Neural crest cell (in vitro differentiated cells): ENCODE measurements at regions not wholly inside any gene's neighbourhood (a gene's known extent, or its start where the extent isn't known, plus 50 kb on each side); places are given as distances from the start of the nearest gene placed in this dataset.

Source experiments
- DNase-seq: peaks from one replicate; pipeline ENCODE4 v3.0.0; 2021; ENCODE audit warnings: low read depth, mixed read lengths, low spot score
- H3K27ac Mint-ChIP-seq: one replicate; pipeline ENCODE4 v1.8.0; 2021; ENCODE audit warnings: mild to moderate bottlenecking, mixed read lengths; ENCODE audit not compliant: unreplicated experiment
- H3K27me3 Mint-ChIP-seq: 2 replicates; pipeline ENCODE4 v1.8.0; 2021; ENCODE audit warnings: low read depth, mild to moderate bottlenecking, mixed read lengths
- H3K36me3 Mint-ChIP-seq: 2 replicates; pipeline ENCODE4 v1.8.0; 2021; ENCODE audit warnings: low read depth, mild to moderate bottlenecking, mixed read lengths
- H3K4me1 Mint-ChIP-seq: 2 replicates; pipeline ENCODE4 v1.8.0; 2021; ENCODE audit warnings: mixed read lengths
- H3K4me3 Mint-ChIP-seq: one replicate; pipeline ENCODE4 v1.8.0; 2021; ENCODE audit warnings: mild to moderate bottlenecking, mixed read lengths
- H3K9me3 Mint-ChIP-seq: 2 replicates; pipeline ENCODE4 v1.8.0; 2021; ENCODE audit warnings: mixed read lengths
- TF ChIP-seq, protein P1 (sequence below): fragments of 200-600 bp; sonication (generic); conservative IDR thresholded peaks from 2 replicates; pipeline ENCODE4 v1.5.0; 2021; ENCODE audit warnings: antibody characterized with exemption, mild to moderate bottlenecking

DNA sequence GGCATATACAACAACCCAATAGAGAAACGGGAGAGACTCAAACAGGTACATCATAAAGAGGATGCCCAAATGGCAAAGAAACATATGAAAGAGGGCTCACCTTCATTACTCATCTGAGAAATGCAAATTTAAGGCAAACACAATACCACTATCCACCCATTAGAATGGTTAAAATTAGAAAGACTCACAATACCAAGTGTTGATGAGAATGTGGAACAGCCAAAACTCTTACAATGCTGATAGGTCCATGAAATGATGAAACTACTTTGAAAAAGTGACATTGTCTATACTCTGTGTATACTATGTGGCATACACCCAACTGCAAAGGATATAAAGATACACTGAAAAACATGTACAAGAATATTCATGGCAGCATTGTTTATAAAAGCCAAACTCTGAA lies 96.2 kb upstream of the TSHZ3 start:
- no peak overlapping the region for H3K4me3 Mint-ChIP-seq
- peaks cover 9% of the 10 kb centered on the region for H3K9me3 Mint-ChIP-seq
- no peaks in the 10 kb centered on the region for H3K36me3 Mint-ChIP-seq
- TF ChIP-seq, protein P1, sequence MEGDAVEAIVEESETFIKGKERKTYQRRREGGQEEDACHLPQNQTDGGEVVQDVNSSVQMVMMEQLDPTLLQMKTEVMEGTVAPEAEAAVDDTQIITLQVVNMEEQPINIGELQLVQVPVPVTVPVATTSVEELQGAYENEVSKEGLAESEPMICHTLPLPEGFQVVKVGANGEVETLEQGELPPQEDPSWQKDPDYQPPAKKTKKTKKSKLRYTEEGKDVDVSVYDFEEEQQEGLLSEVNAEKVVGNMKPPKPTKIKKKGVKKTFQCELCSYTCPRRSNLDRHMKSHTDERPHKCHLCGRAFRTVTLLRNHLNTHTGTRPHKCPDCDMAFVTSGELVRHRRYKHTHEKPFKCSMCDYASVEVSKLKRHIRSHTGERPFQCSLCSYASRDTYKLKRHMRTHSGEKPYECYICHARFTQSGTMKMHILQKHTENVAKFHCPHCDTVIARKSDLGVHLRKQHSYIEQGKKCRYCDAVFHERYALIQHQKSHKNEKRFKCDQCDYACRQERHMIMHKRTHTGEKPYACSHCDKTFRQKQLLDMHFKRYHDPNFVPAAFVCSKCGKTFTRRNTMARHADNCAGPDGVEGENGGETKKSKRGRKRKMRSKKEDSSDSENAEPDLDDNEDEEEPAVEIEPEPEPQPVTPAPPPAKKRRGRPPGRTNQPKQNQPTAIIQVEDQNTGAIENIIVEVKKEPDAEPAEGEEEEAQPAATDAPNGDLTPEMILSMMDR: no peak
- no peaks in the 10 kb centered on the region for H3K4me1 Mint-ChIP-seq
- H3K27me3 Mint-ChIP-seq: peaks cover 14% of the 10 kb centered on the region
- no peak overlapping the region for H3K27ac Mint-ChIP-seq
- no peak for DNase-seq

DNA sequence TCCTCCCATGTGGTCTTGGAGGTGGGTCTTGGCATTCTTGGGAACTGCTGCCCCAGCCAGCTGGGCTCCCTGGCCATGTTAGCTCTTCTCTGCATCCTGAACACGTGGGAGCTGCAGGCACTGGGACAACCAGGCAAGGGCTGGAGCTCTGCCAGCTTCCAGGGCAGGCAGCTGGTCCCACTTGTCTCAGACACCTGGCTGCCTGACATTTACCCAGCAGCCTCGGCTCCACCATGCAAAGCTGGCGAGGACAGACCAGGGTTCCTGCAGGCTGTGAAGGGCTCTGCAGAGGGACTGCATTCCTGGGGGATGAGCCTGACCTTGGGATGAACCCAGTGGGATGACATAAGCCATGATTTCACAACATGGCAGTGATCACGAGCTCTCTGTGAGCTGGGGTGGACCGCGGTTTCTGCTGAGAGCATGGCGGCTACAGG lies 99.0 kb upstream of the TSHZ3 start:
- Mint-ChIP-seq H3K27me3 (peaks cover 12% of the 10 kb centered on the region), H3K9me3 (peaks cover 9% of the 10 kb centered on the region), H3K4me1 (no peaks in the 10 kb centered on the region), H3K27ac (no peak overlapping the region), H3K36me3 (no peaks in the 10 kb centered on the region), H3K4me3 (no peak overlapping the region)
- no peak for DNase-seq
- TF ChIP-seq, protein P1: no peak

DNA sequence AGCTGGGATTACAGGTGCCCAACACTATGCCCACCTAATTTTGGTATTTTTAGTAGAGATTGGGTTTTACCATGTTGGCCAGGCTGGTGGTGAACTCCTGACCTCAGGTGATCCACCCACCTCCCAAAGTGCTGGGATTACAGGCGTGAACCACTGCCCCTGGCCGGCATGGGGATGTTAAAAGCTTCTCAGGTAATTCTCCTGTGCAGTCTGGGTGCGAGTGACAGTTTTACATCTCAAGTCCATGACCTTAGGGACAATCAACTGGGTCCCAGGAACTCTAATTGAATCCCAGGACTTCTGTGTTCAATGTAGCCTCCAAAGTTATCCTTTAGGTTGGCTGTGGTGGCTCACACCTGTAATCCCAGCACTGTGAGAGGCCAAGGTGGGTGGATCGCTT lies 100.1 kb upstream of the TSHZ3 start:
- no peaks in the 10 kb centered on the region for H3K4me1 Mint-ChIP-seq

DNA sequence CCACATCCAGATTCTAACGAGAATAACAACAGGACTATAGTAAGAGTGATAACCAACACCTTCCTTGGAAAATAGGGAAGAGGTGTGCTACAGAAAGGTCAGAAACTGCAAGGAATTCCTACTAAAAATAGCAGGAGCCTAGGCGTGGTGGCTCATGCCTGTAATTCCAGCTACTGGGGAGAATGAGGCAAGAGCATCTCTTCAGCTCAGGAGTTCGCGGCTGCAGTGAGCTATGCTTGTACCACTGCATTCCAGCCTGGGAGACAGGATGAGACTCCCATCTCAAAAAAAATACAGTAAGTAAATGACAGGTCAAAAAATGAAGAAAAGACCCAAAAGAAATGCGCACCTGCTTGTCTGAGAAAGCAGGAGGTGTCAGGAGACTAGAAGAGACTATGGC lies 101.5 kb upstream of the TSHZ3 start:
- Mint-ChIP-seq H3K4me1 (no peaks in the 10 kb centered on the region), H3K9me3 (no peaks in the 10 kb centered on the region), H3K27ac (no peak overlapping the region), H3K4me3 (no peak overlapping the region), H3K27me3 (peaks cover 6% of the 10 kb centered on the region), H3K36me3 (no peaks in the 10 kb centered on the region)
- TF ChIP-seq, protein P1: no peak
- DNase-seq: no peak

More for the DNA sequence above, 100.1 kb upstream of the TSHZ3 start:
- no peak overlapping the region for H3K27ac Mint-ChIP-seq
- H3K27me3 Mint-ChIP-seq: peaks cover 8% of the 10 kb centered on the region
- H3K36me3 Mint-ChIP-seq: no peaks in the 10 kb centered on the region
- DNase-seq: no peak
- H3K9me3 Mint-ChIP-seq: peaks cover 4% of the 10 kb centered on the region
- H3K4me3 Mint-ChIP-seq: no peak overlapping the region
- TF ChIP-seq, protein P1: no peak

DNA sequence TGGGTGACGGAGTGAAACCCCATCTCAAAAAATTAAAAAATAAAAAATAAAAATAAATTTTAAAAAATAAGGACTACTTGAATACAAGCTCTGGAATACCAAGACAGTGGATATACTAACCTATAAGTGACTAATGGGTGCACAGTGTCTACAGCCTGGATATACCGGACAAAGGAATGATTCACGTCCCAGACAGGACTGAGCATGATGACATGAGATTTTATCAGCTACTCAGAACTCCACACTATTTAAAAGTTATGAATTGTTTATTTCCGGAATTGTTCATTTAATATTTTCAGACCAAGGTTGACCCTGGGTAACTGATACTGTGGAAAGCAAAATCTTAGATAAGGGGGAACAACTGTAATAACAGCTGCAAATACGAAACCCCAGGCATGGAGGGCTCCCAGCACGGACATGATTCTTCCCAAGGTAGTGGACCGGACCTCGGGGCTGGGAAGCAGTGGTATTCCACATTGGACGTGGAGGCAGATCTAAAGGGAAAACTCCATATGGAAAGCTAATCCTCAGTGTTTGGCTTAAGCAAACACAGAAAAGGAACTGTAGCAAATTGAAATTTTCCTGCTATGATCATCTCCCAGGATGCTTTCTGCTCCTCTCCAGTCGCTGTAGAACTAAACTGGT lies 102.6 kb upstream of the TSHZ3 start:
- no peak overlapping the region for H3K4me3 Mint-ChIP-seq
- H3K4me1 Mint-ChIP-seq: no peaks in the 10 kb centered on the region
- H3K9me3 Mint-ChIP-seq: no peaks in the 10 kb centered on the region
- H3K27ac Mint-ChIP-seq: no peak overlapping the region
- no peak for DNase-seq
- peaks cover 8% of the 10 kb centered on the region for H3K27me3 Mint-ChIP-seq
- TF ChIP-seq, protein P1: no peak
- no peaks in the 10 kb centered on the region for H3K36me3 Mint-ChIP-seq
